Astrocyte (in vitro differentiated cells and primary cell): ENCODE measurements at regions not wholly inside any gene's neighbourhood (a gene's known extent, or its start where the extent isn't known, plus 50 kb on each side); places are given as distances from the start of the nearest gene placed in this dataset.

Source experiments
- DNase-seq: peaks from one replicate; pipeline ENCODE4 v3.0.0-alpha.2; 2010; ENCODE audit warnings: low read depth
- FAIRE-seq: peaks from 2 replicates; lab custom pipeline; 2011; peaks lifted over from hg19 to GRCh38; lab: Jason Lieb, UNC
- H2AFZ ChIP-seq: 2 replicates; pipeline ENCODE4 v1.6.0; 2012; ENCODE audit warnings: low read depth, low read length, inconsistent platforms
- H3K27ac ChIP-seq: 2 replicates; pipeline ENCODE4 v1.5.1; 2011; ENCODE audit warnings: low read depth, low read length, inconsistent platforms
- H3K27me3 ChIP-seq: 2 replicates; pipeline ENCODE4 v1.6.0; 2011; ENCODE audit warnings: low read length, inconsistent platforms; ENCODE audit not compliant: insufficient read depth
- H3K36me3 ChIP-seq: 2 replicates; pipeline ENCODE4 v1.5.1; 2011; ENCODE audit warnings: low read length, inconsistent platforms; ENCODE audit not compliant: insufficient read depth
- H3K4me1 ChIP-seq: 2 replicates; pipeline ENCODE4 v1.5.1; 2011; ENCODE audit warnings: low read length, inconsistent platforms; ENCODE audit not compliant: insufficient read depth
- H3K4me2 ChIP-seq: 2 replicates; pipeline ENCODE4 v1.6.0; 2012; ENCODE audit warnings: low read length, inconsistent platforms
- H3K4me3 ChIP-seq: 2 replicates; pipeline ENCODE4 v1.5.1; 2011; ENCODE audit warnings: low read depth, mild to moderate bottlenecking, low read length, inconsistent platforms; ENCODE audit not compliant: insufficient read depth
- H3K79me2 ChIP-seq: 2 replicates; pipeline ENCODE4 v1.6.0; 2012; ENCODE audit warnings: mild to moderate bottlenecking, low read length, inconsistent platforms; ENCODE audit not compliant: insufficient read depth
- H3K9ac ChIP-seq: 2 replicates; pipeline ENCODE4 v1.6.0; 2012; ENCODE audit warnings: mild to moderate bottlenecking, low read length, inconsistent platforms
- H3K9me3 ChIP-seq: 2 replicates; pipeline ENCODE4 v1.5.1; 2012; ENCODE audit warnings: low read depth, mild to moderate bottlenecking, low read length, inconsistent platforms; ENCODE audit not compliant: insufficient read depth
- H4K20me1 ChIP-seq: 2 replicates; pipeline ENCODE4 v1.6.0; 2012; ENCODE audit warnings: low read length, inconsistent platforms; ENCODE audit not compliant: insufficient read depth
- H3K27ac Mint-ChIP-seq: one replicate; pipeline ENCODE4 v1.8.0; 2021; ENCODE audit warnings: mild to moderate bottlenecking, mixed read lengths; ENCODE audit not compliant: unreplicated experiment
- H3K27me3 Mint-ChIP-seq: one replicate; pipeline ENCODE4 v1.8.0; 2021; ENCODE audit warnings: low read depth, mixed read lengths; ENCODE audit not compliant: unreplicated experiment
- H3K36me3 Mint-ChIP-seq: one replicate; pipeline ENCODE4 v1.8.0; 2021; ENCODE audit warnings: low read depth, mixed read lengths; ENCODE audit not compliant: unreplicated experiment
- H3K4me1 Mint-ChIP-seq: one replicate; pipeline ENCODE4 v1.8.0; 2021; ENCODE audit warnings: low read depth, mixed read lengths; ENCODE audit not compliant: unreplicated experiment
- H3K4me3 Mint-ChIP-seq: one replicate; pipeline ENCODE4 v1.8.0; 2021; ENCODE audit warnings: mild to moderate bottlenecking, moderate library complexity, mixed read lengths; ENCODE audit not compliant: unreplicated experiment
- H3K9me3 Mint-ChIP-seq: one replicate; pipeline ENCODE4 v1.8.0; 2021; ENCODE audit warnings: mild to moderate bottlenecking, mixed read lengths; ENCODE audit not compliant: unreplicated experiment
- CTCF ChIP-seq: IDR thresholded peaks from 2 replicates; pipeline ENCODE4 v1.5.1; 2011; ENCODE audit warnings: low read depth, mild to moderate bottlenecking, inconsistent platforms, low read length, moderate library complexity; ENCODE audit not compliant: insufficient read depth
- EZH2 ChIP-seq: IDR thresholded peaks from 2 replicates; pipeline ENCODE4 v1.6.1; 2012; ENCODE audit warnings: mild to moderate bottlenecking, low read length, inconsistent platforms; ENCODE audit not compliant: insufficient read depth

GRCh38 chr6:43877463-43878126, 107.6 kb downstream of the VEGFA start:
- no peaks in the 10 kb centered on the region for H4K20me1 ChIP-seq
- no peaks in the 10 kb centered on the region for H3K36me3 ChIP-seq
- no peak overlapping the region for H2AFZ ChIP-seq
- H3K27ac ChIP-seq = no peak overlapping the region
- peaks cover 1% of the 10 kb centered on the region for H3K4me1 Mint-ChIP-seq
- no peak overlapping the region for H3K4me3 Mint-ChIP-seq
- DNase-seq (no peak), FAIRE-seq (no peak)
- H3K36me3 Mint-ChIP-seq = no peaks in the 10 kb centered on the region
- H3K9me3 Mint-ChIP-seq = peaks cover 4% of the 10 kb centered on the region
- H3K9me3 ChIP-seq = no peaks in the 10 kb centered on the region
- no peak overlapping the region for H3K4me2 ChIP-seq
- TF ChIP-seq EZH2 (no peak), CTCF (no peak)
- no peaks in the 10 kb centered on the region for H3K4me1 ChIP-seq
- peaks cover 65% of the 10 kb centered on the region for H3K27me3 Mint-ChIP-seq
- H3K27me3 ChIP-seq = peaks cover 12% of the 10 kb centered on the region
- no peak overlapping the region for H3K4me3 ChIP-seq
- no peak overlapping the region for H3K9ac ChIP-seq
- no peak overlapping the region for H3K27ac Mint-ChIP-seq
- no peaks in the 10 kb centered on the region for H3K79me2 ChIP-seq

- DNase-seq (no peak), FAIRE-seq (no peak)
- Histone ChIP-seq H3K27me3 (peaks cover 13% of the 10 kb centered on the region), H2AFZ (no peak overlapping the region), H3K9me3 (no peaks in the 10 kb centered on the region), H3K4me3 (no peak overlapping the region), H3K27ac (no peak overlapping the region), H3K4me1 (no peaks in the 10 kb centered on the region), H3K79me2 (no peaks in the 10 kb centered on the region), H4K20me1 (no peaks in the 10 kb centered on the region), H3K36me3 (no peaks in the 10 kb centered on the region), H3K9ac (no peak overlapping the region), H3K4me2 (no peak overlapping the region)
- H3K9me3 Mint-ChIP-seq = peaks cover 2% of the 10 kb centered on the region
- no peak for TF ChIP-seq EZH2
- TF ChIP-seq CTCF = no peak
- H3K4me3 Mint-ChIP-seq = no peak overlapping the region
- peaks cover 1% of the 10 kb centered on the region for H3K4me1 Mint-ChIP-seq
- no peak overlapping the region for H3K27ac Mint-ChIP-seq
- H3K27me3 Mint-ChIP-seq = peaks cover 67% of the 10 kb centered on the region
- H3K36me3 Mint-ChIP-seq = no peaks in the 10 kb centered on the region
These were observed 107.0 kb downstream of the VEGFA start for GRCh38 chr6:43877036-43877435.

- peaks cover 17% of the 10 kb centered on the region for H3K27me3 ChIP-seq
- H3K79me2 ChIP-seq = no peaks in the 10 kb centered on the region
- FAIRE-seq = no peak
- Mint-ChIP-seq H3K27me3 (peaks cover 69% of the 10 kb centered on the region), H3K36me3 (no peaks in the 10 kb centered on the region), H3K27ac (no peak overlapping the region), H3K4me1 (no peaks in the 10 kb centered on the region), H3K9me3 (peaks cover 2% of the 10 kb centered on the region), H3K4me3 (no peak overlapping the region)
- H3K4me3 ChIP-seq = no peak overlapping the region
- no peaks in the 10 kb centered on the region for H4K20me1 ChIP-seq
- DNase-seq = peak; percentile 42
- no peak overlapping the region for H3K9ac ChIP-seq
- TF ChIP-seq EZH2 (no peak), CTCF (no peak)
- H3K9me3 ChIP-seq = no peaks in the 10 kb centered on the region
- H2AFZ ChIP-seq = no peak overlapping the region
- no peaks in the 10 kb centered on the region for H3K4me1 ChIP-seq
- no peaks in the 10 kb centered on the region for H3K36me3 ChIP-seq
- no peak overlapping the region for H3K27ac ChIP-seq
- no peak overlapping the region for H3K4me2 ChIP-seq
These were observed 106.6 kb downstream of the VEGFA start for GRCh38 chr6:43876602-43877001.
